Ishikawa (cell line): ENCODE measurements at regions not wholly inside any gene's neighbourhood (a gene's known extent, or its start where the extent isn't known, plus 50 kb on each side); places are given as distances from the start of the nearest gene placed in this dataset.

Experiments
- CEBPB ChIP-seq: IDR thresholded peaks from 2 replicates; pipeline ENCODE4 v1.6.1; 2012
- CREB1 ChIP-seq: IDR thresholded peaks from 2 replicates; pipeline ENCODE4 v1.6.1; 2012; ENCODE audit warnings: low read depth
- EP300 ChIP-seq: IDR thresholded peaks from 2 replicates; pipeline ENCODE4 v1.6.1; 2012; ENCODE audit warnings: borderline replicate concordance
- FOXM1 ChIP-seq: IDR thresholded peaks from 2 replicates; pipeline ENCODE4 v1.6.1; 2012; ENCODE audit warnings: low read depth, borderline replicate concordance
- NFIC ChIP-seq: IDR thresholded peaks from 2 replicates; pipeline ENCODE4 v1.6.1; 2012
- RAD21 ChIP-seq: IDR thresholded peaks from 2 replicates; pipeline ENCODE4 v1.6.1; 2012; ENCODE audit warnings: low read depth
- TAF1 ChIP-seq: IDR thresholded peaks from 2 replicates; pipeline ENCODE4 v1.6.1; 2012; ENCODE audit warnings: low read depth, mild to moderate bottlenecking
- TCF12 ChIP-seq: IDR thresholded peaks from 2 replicates; pipeline ENCODE4 v1.6.1; 2012; ENCODE audit warnings: low read depth
- TEAD4 ChIP-seq: IDR thresholded peaks from 2 replicates; pipeline ENCODE4 v1.6.1; 2012
- YY1 ChIP-seq: IDR thresholded peaks from 2 replicates; pipeline ENCODE4 v1.6.1; 2012; ENCODE audit warnings: low read depth
- ZBTB7A ChIP-seq: IDR thresholded peaks from 2 replicates; pipeline ENCODE4 v1.6.1; 2012; ENCODE audit warnings: low read depth
- TF ChIP-seq, protein P1 (sequence below): IDR thresholded peaks from 2 replicates; pipeline ENCODE4 v1.6.1; 2012; ENCODE audit warnings: low read depth, mild to moderate bottlenecking
- TF ChIP-seq, protein P2 (sequence below): IDR thresholded peaks from 2 replicates; pipeline ENCODE4 v1.6.1; 2012
- TF ChIP-seq, protein P3 (sequence below): IDR thresholded peaks from 2 replicates; pipeline ENCODE4 v1.6.1; 2012

DNA sequence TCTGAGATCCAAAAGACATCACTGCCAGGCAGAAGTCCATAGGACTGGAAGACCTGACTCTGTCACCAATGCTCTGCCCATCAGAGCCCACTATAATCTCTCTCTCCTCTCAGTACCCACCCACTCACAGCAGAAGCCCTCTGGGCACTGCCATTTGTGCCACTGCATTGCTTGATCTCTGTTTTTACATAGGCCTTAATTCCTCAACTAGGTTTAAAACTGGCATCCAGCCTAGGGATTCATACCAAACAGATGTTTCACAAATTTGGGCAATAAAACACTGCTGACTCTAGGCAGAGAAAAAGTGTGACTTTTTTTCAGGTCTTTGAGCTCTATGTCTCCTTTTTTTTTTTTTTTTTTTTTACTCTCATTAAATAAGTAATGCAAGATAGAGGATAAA lies 91.1 kb upstream of the RANBP3L start:
- TF ChIP-seq EP300 (no peak), TAF1 (no peak), TEAD4 (no peak), RAD21 (no peak), YY1 (no peak), NFIC (no peak), CEBPB (no peak), CREB1 (no peak), FOXM1 (no peak), ZBTB7A (no peak), TCF12 (no peak)
- TF ChIP-seq, protein P1, sequence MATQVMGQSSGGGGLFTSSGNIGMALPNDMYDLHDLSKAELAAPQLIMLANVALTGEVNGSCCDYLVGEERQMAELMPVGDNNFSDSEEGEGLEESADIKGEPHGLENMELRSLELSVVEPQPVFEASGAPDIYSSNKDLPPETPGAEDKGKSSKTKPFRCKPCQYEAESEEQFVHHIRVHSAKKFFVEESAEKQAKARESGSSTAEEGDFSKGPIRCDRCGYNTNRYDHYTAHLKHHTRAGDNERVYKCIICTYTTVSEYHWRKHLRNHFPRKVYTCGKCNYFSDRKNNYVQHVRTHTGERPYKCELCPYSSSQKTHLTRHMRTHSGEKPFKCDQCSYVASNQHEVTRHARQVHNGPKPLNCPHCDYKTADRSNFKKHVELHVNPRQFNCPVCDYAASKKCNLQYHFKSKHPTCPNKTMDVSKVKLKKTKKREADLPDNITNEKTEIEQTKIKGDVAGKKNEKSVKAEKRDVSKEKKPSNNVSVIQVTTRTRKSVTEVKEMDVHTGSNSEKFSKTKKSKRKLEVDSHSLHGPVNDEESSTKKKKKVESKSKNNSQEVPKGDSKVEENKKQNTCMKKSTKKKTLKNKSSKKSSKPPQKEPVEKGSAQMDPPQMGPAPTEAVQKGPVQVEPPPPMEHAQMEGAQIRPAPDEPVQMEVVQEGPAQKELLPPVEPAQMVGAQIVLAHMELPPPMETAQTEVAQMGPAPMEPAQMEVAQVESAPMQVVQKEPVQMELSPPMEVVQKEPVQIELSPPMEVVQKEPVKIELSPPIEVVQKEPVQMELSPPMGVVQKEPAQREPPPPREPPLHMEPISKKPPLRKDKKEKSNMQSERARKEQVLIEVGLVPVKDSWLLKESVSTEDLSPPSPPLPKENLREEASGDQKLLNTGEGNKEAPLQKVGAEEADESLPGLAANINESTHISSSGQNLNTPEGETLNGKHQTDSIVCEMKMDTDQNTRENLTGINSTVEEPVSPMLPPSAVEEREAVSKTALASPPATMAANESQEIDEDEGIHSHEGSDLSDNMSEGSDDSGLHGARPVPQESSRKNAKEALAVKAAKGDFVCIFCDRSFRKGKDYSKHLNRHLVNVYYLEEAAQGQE: no peak
- TF ChIP-seq, protein P2, sequence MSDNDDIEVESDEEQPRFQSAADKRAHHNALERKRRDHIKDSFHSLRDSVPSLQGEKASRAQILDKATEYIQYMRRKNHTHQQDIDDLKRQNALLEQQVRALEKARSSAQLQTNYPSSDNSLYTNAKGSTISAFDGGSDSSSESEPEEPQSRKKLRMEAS: no peak
- TF ChIP-seq, protein P3, sequence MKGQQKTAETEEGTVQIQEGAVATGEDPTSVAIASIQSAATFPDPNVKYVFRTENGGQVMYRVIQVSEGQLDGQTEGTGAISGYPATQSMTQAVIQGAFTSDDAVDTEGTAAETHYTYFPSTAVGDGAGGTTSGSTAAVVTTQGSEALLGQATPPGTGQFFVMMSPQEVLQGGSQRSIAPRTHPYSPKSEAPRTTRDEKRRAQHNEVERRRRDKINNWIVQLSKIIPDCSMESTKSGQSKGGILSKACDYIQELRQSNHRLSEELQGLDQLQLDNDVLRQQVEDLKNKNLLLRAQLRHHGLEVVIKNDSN: no peak
